ENCODE measurements at regions not wholly inside any gene's neighbourhood (a gene's known extent, or its start where the extent isn't known, plus 50 kb on each side); places are given as distances from the start of the nearest gene placed in this dataset.

DNA sequence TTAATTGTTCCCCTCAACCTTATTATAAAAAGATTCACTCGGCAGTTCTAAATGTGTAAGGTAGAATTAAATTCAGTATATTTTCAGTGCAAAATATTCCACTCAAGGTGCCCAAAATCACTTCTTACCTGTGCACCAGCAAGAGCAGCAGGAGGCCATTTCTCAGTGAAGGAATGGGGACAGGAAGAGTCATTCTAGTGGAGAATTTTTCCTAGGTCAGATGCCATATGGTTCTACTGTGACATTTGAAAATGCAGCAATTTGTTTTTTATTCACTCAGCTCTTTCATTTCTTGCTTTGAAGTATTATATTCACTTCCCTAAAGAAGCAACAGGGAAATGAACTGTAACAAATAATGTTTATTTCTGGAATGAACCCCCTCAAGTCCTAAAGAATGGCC, 264.0 kb upstream of the SYT1 start:
- Histone ChIP-seq H3K4me2 (no peak overlapping the region), H3K4me3 (no peak overlapping the region), H3K9me3 (no peaks in the 10 kb centered on the region; the same call in 1 of the 3 replicates), H3K27ac (no peak overlapping the region), H3K4me1 (no peaks in the 10 kb centered on the region)
- WGBS (ENCODE audit: missing lambda C conversion rate): 92% methylated on average over 1 of the region's 1 CpG
- POLR2A ChIA-PET: no interaction called here
- FAIRE-seq (no peak), ATAC-seq (no peak), DNase-seq (ENCODE audit: low read depth in 1 of 2, low spot score in 1 of 2) (no peak)
- CTCF ChIA-PET: no interaction called here
- TF ChIP-seq RNF2 (IDR thresholded peaks at IDR 0.05; ENCODE audit: borderline replicate concordance, low read depth): no peak
- TF ChIP-seq, protein P1, sequence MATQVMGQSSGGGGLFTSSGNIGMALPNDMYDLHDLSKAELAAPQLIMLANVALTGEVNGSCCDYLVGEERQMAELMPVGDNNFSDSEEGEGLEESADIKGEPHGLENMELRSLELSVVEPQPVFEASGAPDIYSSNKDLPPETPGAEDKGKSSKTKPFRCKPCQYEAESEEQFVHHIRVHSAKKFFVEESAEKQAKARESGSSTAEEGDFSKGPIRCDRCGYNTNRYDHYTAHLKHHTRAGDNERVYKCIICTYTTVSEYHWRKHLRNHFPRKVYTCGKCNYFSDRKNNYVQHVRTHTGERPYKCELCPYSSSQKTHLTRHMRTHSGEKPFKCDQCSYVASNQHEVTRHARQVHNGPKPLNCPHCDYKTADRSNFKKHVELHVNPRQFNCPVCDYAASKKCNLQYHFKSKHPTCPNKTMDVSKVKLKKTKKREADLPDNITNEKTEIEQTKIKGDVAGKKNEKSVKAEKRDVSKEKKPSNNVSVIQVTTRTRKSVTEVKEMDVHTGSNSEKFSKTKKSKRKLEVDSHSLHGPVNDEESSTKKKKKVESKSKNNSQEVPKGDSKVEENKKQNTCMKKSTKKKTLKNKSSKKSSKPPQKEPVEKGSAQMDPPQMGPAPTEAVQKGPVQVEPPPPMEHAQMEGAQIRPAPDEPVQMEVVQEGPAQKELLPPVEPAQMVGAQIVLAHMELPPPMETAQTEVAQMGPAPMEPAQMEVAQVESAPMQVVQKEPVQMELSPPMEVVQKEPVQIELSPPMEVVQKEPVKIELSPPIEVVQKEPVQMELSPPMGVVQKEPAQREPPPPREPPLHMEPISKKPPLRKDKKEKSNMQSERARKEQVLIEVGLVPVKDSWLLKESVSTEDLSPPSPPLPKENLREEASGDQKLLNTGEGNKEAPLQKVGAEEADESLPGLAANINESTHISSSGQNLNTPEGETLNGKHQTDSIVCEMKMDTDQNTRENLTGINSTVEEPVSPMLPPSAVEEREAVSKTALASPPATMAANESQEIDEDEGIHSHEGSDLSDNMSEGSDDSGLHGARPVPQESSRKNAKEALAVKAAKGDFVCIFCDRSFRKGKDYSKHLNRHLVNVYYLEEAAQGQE (IDR thresholded peaks at IDR 0.05): no peak
- TF ChIP-seq TP53 (CRISPR knock-in tag; IDR thresholded peaks at IDR 0.05): no peak
- no peak for TF ChIP-seq JUNB (IDR thresholded peaks at IDR 0.05)
- TF ChIP-seq, protein P2, sequence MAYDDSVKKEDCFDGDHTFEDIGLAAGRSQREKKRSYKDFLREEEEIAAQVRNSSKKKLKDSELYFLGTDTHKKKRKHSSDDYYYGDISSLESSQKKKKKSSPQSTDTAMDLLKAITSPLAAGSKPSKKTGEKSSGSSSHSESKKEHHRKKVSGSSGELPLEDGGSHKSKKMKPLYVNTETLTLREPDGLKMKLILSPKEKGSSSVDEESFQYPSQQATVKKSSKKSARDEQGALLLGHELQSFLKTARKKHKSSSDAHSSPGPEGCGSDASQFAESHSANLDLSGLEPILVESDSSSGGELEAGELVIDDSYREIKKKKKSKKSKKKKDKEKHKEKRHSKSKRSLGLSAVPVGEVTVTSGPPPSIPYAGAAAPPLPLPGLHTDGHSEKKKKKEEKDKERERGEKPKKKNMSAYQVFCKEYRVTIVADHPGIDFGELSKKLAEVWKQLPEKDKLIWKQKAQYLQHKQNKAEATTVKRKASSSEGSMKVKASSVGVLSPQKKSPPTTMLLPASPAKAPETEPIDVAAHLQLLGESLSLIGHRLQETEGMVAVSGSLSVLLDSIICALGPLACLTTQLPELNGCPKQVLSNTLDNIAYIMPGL (CRISPR knock-in tag; IDR thresholded peaks at IDR 0.05; ENCODE audit: borderline replicate concordance): no peak
- TF ChIP-seq, protein P3, sequence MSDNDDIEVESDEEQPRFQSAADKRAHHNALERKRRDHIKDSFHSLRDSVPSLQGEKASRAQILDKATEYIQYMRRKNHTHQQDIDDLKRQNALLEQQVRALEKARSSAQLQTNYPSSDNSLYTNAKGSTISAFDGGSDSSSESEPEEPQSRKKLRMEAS (IDR thresholded peaks at IDR 0.05): no peak
- no peak for TF ChIP-seq PHF8 (IDR thresholded peaks at IDR 0.05; ENCODE audit: borderline replicate concordance, low read depth)

DNA sequence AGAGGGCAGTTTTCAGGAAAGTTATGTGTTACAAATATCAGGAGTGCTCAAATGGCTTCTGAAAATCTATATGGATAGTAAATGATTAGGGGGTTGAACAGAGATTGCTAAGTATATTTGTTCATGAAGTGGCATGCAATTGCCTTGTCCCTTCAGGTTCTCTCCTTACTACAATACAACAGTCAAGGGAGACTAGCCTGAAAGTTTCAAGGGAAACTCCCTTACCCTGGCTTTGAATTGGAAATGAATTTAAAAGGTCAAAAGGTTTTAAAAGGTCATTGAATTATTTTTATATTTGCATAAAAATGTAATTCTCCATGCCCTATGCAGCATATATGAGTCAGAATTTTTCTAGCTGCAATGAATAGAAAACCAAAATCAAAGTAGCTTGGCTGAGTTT, 253.1 kb upstream of the SYT1 start:
- FAIRE-seq: no peak
- H3K4me2 ChIP-seq: no peak overlapping the region
- CTCF ChIA-PET: no interaction called here
- no peak overlapping the region for H3K27ac ChIP-seq
- no peak for ATAC-seq
- H3K9me3 ChIP-seq: no peaks in the 10 kb centered on the region
- POLR2A ChIA-PET: no interaction called here
- no peaks in the 10 kb centered on the region for H3K4me1 ChIP-seq
- H3K4me3 ChIP-seq: no peak overlapping the region
- no peak for DNase-seq (ENCODE audit: low read depth in 1 of 2, low spot score in 1 of 2)
- TF ChIP-seq, protein P1 (IDR thresholded peaks at IDR 0.05): no peak
- no peak for TF ChIP-seq EHF (CRISPR knock-in tag; IDR thresholded peaks at IDR 0.05)
- TF ChIP-seq TP53 (CRISPR knock-in tag; IDR thresholded peaks at IDR 0.05): no peak
- TF ChIP-seq NFE2L2 (conservative IDR thresholded peaks at IDR 0.05; ENCODE audit: low read length): no peak
- no peak for TF ChIP-seq NR3C1 (IDR thresholded peaks at IDR 0.05)
- TF ChIP-seq, protein P3 (IDR thresholded peaks at IDR 0.05): no peak
- no peak for TF ChIP-seq CEBPB (IDR thresholded peaks at IDR 0.05)
- TF ChIP-seq EP300 (IDR thresholded peaks at IDR 0.05): no peak
- TF ChIP-seq RAD21 (conservative IDR thresholded peaks at IDR 0.05 in 1 of 2, IDR thresholded peaks at IDR 0.05 in 1 of 2): no peak
- no peak for TF ChIP-seq ZC3H11A (IDR thresholded peaks at IDR 0.05)
- TF ChIP-seq, protein P4, sequence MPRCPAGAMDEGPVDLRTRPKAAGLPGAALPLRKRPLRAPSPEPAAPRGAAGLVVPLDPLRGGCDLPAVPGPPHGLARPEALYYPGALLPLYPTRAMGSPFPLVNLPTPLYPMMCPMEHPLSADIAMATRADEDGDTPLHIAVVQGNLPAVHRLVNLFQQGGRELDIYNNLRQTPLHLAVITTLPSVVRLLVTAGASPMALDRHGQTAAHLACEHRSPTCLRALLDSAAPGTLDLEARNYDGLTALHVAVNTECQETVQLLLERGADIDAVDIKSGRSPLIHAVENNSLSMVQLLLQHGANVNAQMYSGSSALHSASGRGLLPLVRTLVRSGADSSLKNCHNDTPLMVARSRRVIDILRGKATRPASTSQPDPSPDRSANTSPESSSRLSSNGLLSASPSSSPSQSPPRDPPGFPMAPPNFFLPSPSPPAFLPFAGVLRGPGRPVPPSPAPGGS (IDR thresholded peaks at IDR 0.05): no peak
- TF ChIP-seq FOSB (CRISPR knock-in tag; IDR thresholded peaks at IDR 0.05): no peak
- TF ChIP-seq, protein P5, sequence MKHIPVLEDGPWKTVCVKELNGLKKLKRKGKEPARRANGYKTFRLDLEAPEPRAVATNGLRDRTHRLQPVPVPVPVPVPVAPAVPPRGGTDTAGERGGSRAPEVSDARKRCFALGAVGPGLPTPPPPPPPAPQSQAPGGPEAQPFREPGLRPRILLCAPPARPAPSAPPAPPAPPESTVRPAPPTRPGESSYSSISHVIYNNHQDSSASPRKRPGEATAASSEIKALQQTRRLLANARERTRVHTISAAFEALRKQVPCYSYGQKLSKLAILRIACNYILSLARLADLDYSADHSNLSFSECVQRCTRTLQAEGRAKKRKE (CRISPR knock-in tag; IDR thresholded peaks at IDR 0.05; ENCODE audit: low read depth): no peak
- TF ChIP-seq MAFK (IDR thresholded peaks at IDR 0.05; ENCODE audit: partially characterized antibody): no peak
- no peak for TF ChIP-seq CBX8 (IDR thresholded peaks at IDR 0.05)
- TF ChIP-seq, protein P6, sequence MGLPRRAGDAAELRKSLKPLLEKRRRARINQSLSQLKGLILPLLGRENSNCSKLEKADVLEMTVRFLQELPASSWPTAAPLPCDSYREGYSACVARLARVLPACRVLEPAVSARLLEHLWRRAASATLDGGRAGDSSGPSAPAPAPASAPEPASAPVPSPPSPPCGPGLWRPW (IDR thresholded peaks at IDR 0.05): no peak
- TF ChIP-seq ZFP36 (IDR thresholded peaks at IDR 0.05; ENCODE audit: borderline replicate concordance, partially characterized antibody): no peak
